Neural cell (in vitro differentiated cells): ENCODE measurements at regions not wholly inside any gene's neighbourhood (a gene's known extent, or its start where the extent isn't known, plus 50 kb on each side); places are given as distances from the start of the nearest gene placed in this dataset.

Source experiments
- MXI1 ChIP-seq: fragments of 450-650 bp; conservative IDR thresholded peaks from 2 replicates; pipeline ENCODE4 v1.6.1; 2014; ENCODE audit warnings: antibody characterized with exemption, mild to moderate bottlenecking; ENCODE audit not compliant: poor library complexity, severe bottlenecking
- RAD21 ChIP-seq: fragments of 450-650 bp; conservative IDR thresholded peaks from 2 replicates; pipeline ENCODE4 v1.6.1; 2014; ENCODE audit warnings: antibody characterized with exemption, mild to moderate bottlenecking, moderate library complexity
- TAF1 ChIP-seq: IDR thresholded peaks from 2 replicates; pipeline ENCODE4 v1.6.1; 2012; ENCODE audit warnings: low read depth
- TF ChIP-seq, protein P1 (sequence below): fragments of 450-650 bp; IDR thresholded peaks from 2 replicates; pipeline ENCODE4 v1.5.1; 2014; ENCODE audit warnings: antibody characterized with exemption, mild to moderate bottlenecking, moderate library complexity; ENCODE audit not compliant: poor library complexity, severe bottlenecking
- TF ChIP-seq, protein P2 (sequence below): IDR thresholded peaks from 2 replicates; pipeline ENCODE4 v1.6.1; 2012; ENCODE audit warnings: borderline replicate concordance

- TF ChIP-seq, protein P1, sequence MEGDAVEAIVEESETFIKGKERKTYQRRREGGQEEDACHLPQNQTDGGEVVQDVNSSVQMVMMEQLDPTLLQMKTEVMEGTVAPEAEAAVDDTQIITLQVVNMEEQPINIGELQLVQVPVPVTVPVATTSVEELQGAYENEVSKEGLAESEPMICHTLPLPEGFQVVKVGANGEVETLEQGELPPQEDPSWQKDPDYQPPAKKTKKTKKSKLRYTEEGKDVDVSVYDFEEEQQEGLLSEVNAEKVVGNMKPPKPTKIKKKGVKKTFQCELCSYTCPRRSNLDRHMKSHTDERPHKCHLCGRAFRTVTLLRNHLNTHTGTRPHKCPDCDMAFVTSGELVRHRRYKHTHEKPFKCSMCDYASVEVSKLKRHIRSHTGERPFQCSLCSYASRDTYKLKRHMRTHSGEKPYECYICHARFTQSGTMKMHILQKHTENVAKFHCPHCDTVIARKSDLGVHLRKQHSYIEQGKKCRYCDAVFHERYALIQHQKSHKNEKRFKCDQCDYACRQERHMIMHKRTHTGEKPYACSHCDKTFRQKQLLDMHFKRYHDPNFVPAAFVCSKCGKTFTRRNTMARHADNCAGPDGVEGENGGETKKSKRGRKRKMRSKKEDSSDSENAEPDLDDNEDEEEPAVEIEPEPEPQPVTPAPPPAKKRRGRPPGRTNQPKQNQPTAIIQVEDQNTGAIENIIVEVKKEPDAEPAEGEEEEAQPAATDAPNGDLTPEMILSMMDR: no peak
- TF ChIP-seq TAF1: no peak
- no peak for TF ChIP-seq RAD21
- TF ChIP-seq, protein P2, sequence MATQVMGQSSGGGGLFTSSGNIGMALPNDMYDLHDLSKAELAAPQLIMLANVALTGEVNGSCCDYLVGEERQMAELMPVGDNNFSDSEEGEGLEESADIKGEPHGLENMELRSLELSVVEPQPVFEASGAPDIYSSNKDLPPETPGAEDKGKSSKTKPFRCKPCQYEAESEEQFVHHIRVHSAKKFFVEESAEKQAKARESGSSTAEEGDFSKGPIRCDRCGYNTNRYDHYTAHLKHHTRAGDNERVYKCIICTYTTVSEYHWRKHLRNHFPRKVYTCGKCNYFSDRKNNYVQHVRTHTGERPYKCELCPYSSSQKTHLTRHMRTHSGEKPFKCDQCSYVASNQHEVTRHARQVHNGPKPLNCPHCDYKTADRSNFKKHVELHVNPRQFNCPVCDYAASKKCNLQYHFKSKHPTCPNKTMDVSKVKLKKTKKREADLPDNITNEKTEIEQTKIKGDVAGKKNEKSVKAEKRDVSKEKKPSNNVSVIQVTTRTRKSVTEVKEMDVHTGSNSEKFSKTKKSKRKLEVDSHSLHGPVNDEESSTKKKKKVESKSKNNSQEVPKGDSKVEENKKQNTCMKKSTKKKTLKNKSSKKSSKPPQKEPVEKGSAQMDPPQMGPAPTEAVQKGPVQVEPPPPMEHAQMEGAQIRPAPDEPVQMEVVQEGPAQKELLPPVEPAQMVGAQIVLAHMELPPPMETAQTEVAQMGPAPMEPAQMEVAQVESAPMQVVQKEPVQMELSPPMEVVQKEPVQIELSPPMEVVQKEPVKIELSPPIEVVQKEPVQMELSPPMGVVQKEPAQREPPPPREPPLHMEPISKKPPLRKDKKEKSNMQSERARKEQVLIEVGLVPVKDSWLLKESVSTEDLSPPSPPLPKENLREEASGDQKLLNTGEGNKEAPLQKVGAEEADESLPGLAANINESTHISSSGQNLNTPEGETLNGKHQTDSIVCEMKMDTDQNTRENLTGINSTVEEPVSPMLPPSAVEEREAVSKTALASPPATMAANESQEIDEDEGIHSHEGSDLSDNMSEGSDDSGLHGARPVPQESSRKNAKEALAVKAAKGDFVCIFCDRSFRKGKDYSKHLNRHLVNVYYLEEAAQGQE: no peak
- no peak for TF ChIP-seq MXI1
Observed at GRCh38 chr4:43619219-43619618, 726.7 kb downstream of the GRXCR1 start.
